Hindlimb muscle (tissue), 1 donor: ENCODE measurements at regions not wholly inside any gene's neighbourhood (a gene's known extent, or its start where the extent isn't known, plus 50 kb on each side); places are given as distances from the start of the nearest gene placed in this dataset.
"Not testable (repeated sequence)": the region's sequence is repeated elsewhere in the genome, so short reads cannot be mapped to it uniquely, and the experiment has no call there.

Experiments used
- DNase-seq: peaks from one replicate; pipeline ENCODE4 v3.0.0-alpha.2; 2013

DNA sequence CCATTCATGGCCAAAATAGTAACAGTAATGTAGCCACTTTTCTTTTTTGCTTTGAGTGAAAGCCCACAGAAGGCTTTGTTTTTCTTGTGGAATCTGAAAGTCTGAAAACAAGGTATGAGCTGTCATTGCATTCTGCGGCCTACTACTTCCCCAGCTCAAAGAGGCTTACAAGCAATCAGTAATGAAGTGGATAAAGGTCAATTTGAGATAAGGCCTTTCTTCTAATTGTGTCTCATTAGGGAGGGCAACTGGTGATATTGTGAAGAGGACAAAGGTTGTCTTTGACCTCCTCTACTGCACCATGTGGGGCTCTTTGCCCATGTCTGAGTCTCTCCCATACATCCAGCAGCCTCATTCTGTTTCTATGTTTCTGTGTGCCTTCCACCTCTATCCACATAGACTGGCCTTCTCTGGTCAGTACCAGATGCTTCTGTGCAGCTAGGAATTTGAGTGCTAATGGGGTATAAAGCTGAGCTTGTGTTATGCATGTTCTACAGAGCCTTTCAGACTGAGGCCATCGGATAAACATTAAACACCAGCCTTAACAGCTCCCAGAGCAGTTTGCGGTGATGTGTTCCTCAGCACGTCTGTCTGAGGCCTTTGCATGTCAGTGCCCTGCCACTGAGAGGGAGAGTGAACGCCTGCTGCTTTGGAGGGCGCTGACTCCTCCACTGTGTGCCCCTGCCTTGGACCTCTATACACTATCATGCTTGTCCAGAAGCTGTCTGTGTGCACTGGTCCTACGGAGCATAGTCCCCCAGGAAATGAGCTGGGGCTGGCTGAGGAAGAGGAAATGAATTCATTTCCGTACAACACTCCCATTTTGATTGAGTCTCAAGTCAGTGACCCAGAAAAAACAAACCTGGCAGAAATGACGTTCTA, 80.2 kb downstream of the SH2D1A start:
- DNase-seq = no peak

DNA sequence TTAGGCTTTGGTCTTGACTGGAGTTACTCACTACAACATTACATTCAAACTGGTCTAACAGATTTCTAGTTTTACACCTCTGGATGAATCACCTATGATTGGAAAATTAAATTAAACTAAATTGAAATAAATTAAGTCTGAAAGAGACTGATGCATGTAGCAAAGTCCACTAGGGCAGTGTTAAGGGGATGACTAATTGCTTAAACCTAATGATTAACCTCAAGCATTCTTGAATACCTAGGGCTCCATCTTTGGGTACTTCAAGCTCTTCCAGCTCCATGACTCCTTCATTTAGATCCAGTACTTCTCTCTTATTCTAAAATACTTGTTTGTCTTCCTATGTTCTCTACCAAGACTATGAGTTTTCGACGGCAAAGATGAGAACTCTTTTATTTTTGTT, 86.8 kb downstream of the SH2D1A start:
- DNase-seq = no peak

DNA sequence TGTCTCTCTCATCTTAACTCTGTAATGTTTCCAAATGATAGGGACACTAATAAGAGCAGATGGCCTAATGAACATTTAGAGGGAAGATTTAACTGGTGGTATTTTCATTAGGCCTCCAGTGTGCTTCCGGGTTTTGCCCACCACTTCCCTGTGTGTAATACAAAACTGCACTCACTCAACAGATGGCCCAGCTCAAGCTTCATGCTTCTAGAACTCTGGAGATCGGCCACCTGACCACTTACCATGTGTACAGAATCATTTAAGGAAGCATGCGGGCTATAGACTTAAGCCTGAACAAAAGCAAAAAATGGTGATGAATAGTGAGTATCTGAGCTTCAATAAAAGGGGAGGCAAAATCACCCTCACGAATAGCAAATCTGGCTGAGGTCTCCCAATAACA, 89.3 kb downstream of the SH2D1A start:
- DNase-seq = no peak

DNA sequence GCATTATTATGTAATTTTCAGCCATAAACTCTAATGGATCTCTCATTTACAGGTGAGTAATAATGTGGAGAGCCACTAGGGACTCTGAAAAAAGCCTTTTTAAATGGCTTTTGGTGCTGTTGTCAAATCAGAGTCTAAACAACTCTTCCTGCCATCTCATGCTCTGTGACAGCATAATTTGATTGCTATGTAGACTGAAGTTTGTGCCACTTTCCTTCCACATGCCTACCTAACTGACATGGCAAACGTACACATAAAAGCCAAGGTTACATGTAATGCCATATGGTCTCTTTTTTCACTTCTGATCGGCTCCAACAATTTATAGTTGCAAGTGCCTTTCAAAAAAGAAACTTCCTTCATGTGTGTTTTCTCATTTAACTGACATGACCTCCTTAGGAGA, 94.3 kb downstream of the SH2D1A start:
- no peak for DNase-seq

DNA sequence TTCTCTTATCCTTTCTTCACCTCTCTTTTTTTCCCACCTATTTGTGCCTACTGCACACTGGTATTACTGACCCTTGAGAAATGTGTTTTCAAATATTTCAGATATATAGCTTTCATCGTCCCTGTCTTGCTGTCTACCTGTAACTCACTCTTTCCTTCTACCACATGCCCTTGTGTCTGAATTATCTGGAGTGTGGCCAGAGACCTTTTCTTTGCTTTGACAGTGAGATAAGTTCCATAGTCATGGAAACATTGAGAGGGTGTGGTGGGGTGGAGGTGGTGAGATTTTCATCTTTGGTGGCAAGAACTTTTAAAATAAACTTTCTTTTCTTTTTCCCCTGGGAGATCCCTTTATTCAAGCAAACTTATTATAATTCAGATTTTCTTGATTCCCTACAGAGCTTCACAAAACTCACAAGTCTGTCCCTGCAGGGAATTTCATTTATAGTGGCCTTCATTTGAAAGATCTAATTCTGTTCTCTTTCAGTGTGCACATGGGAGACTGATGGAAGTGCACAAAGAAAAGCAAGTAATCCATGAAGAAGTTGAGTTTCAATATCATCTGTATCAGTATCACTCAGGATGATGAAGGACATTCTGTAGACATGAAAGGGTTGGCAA, 95.7 kb downstream of the SH2D1A start:
- no peak for DNase-seq

DNA sequence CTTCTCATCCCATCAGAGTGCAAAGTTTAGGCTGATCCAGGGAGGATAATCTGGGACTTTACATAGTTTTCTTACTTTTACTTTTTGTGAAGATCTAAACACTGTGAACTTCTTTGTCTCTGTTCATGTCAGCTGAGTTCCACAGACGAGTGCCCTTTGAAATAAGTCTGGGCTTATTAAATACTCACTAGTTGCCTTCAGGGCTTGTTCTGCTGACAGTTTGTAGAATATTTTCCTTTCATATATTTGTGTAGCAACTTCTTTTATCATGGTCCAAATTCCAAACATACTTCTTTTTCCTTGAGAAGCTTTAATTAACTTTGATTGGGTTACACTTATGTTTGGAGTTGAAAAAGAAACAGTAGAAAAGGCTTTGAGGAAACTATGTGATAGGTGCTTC, 109.6 kb downstream of the SH2D1A start:
- DNase-seq = no peak

DNA sequence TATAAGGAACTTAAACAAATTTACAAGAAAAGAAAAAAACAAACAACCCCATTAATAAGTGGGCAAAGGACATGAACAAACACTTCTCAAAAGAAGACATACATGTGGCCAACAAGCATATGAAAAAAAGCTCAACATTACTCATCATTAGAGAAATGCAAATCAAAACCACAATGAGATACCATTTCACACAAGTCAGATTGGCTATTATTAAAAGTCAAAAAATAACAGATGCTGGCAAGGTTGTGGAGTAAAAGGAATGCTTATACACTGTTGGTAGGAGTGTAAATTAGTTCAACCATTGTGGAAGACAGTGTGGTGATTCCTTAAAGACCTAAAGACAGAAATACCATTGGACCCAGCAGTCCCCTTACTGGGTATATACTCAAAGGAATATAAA, 113.5 kb downstream of the SH2D1A start:
- DNase-seq = not testable (repeated sequence)

DNA sequence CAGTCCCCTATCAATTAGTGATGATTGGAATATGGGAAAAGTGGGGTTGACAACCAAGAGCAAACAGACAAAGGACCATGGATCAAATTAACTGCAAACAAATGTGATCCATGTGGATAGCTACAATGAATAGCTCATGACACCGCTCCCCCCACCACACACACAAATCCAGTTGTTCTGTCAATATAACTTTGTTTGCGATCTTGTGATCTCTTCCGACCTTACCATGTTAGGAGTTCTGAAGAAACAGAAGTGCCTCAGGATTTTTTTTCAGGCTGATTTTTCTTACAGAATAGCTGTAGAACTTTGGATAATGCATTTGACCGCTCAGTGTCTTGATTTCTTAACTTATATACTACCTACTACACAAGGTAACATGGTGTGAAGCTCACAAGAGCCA, 116.6 kb downstream of the SH2D1A start:
- DNase-seq = no peak

DNA sequence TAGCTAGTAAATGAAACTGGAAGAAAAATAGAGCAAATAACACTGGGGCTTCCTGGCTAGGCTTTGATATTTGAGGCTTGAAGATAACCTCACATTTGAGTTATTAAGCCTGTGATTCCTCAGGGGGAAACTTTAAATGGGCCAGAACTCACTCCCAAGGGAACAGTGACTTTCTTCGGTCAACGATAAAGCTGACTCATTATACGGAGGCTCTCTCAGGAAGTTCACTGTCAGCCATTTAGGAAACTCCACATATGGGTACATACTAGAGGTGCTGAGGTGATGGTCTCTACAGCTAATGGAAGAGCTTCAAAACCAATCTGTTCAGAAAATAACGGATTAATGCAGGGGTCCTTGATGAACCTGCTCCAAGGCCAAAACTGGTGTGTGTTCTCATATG, 120.8 kb downstream of the SH2D1A start:
- no peak for DNase-seq

DNA sequence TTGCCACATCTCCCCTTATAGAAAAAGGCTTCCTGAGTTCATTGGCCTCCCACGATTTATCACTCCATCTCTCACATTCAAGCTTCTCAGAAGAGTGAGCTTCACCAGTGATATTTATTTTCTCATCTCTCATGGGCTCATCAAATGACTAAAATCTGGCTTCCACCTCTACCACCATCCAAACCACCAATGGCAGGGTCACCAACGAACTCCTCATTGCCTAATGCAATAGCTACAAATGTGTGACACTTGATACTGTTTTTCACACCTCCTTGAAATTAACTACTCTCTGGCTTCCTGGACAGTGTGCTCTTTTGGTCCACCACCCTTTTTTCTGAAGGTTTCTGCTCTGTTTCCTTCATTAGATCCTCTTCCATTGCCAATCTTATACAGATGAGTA, 129.0 kb downstream of the SH2D1A start:
- no peak for DNase-seq

DNA sequence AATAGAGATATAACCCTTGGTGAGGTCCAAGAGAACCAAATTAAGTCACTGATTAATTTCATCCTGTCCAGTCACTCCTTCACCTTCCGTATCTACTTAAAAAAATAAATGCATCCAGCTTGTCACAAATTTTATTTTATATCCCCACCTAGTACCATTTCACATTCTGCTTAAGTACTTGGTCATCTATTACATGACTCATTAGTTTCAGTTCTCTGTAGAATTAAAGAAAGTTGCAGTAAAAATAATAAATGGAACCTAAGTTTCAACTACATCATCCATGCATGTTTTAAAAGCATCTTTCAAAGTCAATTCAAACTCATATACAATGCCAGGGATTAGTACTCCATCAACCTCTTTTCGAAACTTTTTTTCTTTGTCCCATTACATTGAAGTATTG, 130.2 kb downstream of the SH2D1A start:
- DNase-seq = no peak

DNA sequence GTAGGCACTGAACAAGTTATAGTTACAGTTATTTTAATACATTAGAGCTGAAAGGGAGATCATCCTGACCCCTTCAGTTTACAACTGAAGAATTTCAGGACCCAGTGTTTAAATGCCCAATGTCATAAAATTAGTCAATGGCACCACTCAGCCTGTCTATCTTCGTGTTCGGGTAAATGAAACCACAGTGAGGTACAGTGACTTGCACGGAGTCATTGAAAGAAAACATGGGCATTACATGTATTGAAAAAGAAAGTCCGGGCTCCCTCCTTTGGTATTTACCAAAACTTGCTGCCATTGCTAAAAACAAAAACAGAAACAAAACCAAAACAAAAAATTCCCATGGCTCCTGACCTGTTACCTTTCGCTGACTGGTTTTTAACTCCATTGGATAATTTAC, 131.7 kb downstream of the SH2D1A start:
- DNase-seq = no peak

DNA sequence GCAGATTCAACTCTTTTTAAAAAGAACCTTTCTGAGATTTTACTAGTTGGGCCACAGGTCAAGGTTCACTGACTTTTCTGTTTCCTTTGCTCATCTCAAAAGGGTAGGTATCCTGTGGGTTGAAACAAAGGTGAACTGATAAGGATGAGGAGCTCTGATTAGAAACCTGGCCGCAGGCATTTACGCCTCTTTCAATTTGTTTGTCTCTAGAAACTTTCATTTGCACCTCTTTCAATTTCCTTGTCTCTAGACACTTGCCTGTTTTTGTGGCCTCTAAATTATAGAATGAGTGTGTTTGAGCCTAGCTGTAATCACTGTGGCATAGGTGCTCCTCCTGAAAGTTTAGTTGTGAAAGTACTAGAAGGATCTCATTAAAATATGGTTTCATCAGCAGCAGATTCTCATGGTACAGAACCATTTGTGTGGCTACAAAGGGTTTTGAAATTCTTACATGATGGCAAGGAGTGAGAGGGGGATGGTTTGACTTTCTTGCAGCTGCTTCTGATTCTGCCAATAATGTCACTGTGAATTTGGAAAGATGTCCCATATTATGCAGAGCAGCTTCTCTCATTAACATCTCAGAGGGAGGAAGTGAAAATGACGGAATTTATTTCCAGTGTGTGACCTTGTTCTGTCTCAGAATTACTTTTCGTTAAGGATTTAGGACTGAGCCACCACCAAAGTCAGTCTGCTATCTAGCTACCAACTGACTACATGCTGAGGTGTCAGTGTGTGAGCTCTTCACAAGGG, 142.2 kb downstream of the SH2D1A start:
- no peak for DNase-seq

DNA sequence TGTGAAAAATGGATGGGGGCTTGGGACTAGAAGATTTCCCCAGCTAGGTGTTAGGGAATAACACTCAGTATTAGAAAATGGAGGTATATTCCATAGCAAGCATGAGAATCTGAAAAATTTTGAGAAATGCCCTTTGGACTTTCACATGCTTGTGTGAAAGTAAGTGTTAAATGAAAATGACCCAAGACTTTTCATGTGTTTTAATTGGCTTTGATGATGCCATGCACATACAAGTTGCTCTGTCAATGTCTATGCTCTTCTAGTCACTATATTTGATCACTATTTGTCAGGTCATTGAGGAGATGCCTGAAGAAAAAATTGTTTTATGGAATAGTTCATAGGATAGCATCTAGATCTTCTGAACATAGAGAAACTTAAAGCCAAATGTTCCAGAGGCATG, 147.6 kb downstream of the SH2D1A start:
- DNase-seq = no peak

DNA sequence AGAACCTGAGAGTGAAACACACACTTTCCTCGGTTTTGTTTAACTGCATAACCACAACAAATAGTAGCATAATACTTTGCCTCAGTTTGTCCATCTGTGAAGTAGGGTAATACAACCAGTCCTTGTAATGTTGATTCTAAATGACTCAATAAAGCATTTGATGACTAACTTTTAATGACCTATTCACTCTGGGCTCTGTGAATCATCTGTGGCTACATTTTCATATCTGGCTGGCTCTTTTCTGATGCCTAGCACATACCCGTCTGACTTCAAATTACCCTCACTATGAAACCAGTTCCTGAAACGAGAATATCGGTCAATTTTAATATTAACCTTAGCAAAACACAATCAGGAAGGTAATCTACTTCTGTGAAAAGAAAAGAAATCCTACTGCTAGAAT, 151.0 kb downstream of the SH2D1A start:
- no peak for DNase-seq

DNA sequence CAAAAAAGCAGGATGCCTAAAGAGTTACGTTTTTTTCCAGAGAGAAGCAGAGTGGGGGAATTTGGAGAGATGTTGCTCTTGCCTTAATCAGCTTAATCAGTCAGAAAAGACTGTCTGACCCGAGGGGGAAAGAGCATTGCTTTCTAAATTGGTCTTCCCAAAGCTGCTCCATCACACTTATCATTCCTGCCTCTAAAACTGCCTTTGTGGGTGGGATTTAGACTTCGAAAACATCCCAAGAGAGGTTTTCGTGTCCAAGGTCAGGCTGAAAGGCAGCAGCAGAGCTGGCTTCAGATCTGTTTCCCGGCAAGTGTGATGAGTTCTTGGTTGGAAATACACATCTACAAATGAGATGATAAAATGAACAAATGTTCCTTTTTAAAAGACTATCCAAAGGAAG, 155.2 kb downstream of the SH2D1A start:
- DNase-seq = peak; percentile 42

DNA sequence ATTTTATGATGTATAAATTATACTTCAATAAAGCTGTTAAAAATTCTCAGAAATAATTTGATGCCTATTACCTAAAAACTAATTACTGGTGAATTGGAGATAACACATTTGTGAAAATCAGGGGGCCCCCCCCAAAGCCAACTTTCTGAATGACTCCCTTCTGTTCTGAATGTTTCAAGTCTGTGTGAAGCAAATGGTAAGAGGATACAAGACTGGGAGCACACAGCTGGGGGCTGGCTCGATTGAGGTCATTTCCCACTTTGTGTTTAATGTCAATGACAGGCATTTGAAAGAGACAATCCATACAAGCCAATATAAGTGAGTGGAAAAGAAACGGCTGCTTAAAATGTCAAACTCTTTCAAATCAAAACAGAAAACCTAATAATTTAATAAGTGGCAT, 155.8 kb downstream of the SH2D1A start:
- no peak for DNase-seq

DNA sequence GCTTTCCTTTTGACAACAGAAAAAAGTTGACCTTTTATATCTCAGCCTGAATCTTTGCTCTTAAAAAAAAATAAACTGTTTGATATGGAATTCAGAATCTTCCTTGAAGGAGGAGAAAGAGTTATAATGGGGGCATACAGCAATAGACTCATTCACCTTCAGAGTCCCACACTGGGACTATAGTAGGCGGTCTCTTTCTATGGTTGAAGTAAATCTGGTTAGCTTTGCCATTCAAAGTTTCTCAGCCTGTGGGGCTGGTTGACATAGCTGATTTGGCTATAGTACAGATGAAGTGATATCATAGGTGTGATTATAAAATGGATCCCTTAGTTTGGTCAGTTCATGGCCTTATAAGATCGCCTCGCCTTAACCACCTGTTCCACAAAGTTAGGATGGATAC, 156.2 kb downstream of the SH2D1A start:
- no peak for DNase-seq

DNA sequence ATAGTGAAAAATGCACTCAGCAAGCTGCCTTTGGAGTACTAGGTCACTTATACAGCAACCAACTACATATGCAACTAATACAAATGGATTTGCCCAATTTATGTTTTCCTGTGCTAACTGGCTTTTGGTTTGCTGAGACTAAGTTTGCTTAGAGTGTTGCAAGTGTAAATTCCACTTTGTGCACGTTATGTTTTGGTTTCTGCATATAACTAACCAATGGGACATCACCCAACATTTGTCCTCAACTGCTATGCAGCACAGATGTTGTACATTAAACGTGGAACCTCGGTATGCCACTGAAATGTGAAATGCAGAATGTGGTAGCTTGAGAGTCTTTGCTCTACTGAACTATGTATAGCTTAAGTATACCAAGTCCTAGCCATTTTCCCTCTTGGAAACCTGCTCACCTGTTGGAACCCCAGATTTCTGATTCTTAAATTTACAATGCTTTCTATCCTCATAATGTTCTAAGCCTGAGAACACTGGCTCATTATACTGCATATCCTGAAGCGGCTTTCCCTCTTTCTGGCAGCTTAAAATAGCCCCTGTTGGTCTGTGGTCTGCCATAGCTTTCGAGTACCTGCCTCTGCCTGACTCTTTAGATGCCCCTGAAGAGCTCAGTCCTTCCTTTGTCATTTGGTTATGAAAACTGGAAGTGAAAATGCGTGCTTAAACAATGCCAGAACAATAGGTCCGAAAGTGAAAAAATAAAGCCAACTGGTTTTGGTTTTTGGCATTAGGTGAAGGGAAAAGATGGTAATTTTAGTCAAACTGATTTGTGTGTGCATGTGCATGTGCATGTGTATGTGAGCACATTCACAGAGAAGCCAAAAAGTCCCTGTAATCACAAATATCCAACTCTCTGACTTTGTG, 158.0 kb downstream of the SH2D1A start:
- no peak for DNase-seq

DNA sequence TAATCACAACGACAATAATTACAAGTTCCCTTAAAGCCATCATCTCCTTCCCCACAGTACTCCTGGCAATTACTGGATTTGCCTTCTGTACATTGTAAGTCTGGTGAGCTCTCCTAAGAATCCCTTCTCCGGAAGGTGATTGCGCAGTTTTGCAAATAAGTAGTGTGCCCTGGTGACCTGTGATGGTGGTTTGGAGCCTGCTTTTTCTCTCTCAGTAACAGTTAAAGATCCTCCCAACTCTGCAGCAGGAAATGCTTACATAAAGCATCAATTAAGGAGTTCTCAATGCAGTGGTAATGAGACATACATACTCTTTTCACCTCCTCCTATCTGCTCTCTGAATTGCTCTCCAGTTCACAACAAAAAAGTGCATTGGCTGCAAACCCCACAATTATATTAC, 159.7 kb downstream of the SH2D1A start:
- DNase-seq = no peak

DNA sequence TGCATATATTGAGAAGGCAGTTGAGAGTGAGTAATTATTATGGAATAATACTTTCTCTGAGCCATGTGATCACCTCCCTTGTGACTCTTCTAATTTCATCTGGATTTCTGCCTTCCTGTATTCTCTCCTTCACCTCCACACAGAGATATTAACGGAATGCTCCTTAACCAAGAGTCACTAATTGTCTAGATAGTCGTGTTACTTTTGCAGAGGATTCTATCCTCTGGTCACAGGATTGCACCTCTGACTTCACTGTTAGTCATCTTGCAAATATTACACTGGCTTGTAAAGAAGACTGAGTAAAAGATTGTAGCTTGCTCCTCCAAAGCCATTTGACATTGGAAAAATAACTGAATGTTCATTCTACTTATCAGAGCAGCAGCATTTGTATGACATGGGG, 160.9 kb downstream of the SH2D1A start:
- DNase-seq = no peak

DNA sequence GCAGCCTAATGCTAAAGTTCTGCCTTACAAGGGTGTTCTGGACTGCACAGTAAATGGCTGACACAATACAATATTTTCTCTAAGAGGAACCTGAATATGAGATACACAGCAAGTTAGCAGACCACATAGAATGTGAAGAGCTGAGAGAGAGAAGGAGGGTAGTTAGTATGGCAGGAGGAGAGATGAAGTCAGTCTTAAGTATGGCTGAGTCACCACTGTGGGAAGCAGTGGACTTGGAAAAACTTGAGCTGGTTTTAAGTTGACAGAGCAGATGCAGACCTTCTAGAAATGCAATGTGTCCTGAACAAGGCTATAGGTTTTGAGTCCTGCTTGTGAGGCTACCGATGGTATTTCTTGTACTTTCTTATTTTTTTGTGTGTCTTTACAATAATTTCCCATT, 172.5 kb downstream of the SH2D1A start:
- DNase-seq = no peak

DNA sequence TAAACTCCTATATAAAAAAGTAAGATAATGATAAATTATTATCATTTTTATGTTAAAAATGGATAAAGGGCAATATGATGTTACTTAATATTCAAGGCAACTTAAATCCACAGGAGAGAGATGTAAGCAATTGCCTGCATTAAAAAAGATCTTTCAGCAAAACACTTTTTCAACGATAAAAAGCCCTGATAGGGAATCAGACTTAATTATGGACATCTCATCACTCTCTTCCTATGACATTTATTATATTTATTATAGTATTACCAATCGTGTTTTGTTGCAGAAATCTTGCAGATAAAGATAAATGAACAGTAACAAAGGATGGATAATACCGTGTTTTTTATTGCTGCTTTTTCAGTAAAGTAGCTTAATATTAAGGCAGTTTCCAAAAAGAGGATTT, 178.5 kb downstream of the SH2D1A start:
- no peak for DNase-seq
